ENCODE measurements at regions not wholly inside any gene's neighbourhood (a gene's known extent, or its start where the extent isn't known, plus 50 kb on each side); places are given as distances from the start of the nearest gene placed in this dataset.

GRCh38 chr4:162727766-162728165 lies 438.9 kb downstream of the NAF1 start:
- TF ChIP-seq, protein P1, sequence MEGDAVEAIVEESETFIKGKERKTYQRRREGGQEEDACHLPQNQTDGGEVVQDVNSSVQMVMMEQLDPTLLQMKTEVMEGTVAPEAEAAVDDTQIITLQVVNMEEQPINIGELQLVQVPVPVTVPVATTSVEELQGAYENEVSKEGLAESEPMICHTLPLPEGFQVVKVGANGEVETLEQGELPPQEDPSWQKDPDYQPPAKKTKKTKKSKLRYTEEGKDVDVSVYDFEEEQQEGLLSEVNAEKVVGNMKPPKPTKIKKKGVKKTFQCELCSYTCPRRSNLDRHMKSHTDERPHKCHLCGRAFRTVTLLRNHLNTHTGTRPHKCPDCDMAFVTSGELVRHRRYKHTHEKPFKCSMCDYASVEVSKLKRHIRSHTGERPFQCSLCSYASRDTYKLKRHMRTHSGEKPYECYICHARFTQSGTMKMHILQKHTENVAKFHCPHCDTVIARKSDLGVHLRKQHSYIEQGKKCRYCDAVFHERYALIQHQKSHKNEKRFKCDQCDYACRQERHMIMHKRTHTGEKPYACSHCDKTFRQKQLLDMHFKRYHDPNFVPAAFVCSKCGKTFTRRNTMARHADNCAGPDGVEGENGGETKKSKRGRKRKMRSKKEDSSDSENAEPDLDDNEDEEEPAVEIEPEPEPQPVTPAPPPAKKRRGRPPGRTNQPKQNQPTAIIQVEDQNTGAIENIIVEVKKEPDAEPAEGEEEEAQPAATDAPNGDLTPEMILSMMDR (IDR thresholded peaks at IDR 0.05; ENCODE audit: insufficient read depth, low read length): no peak
- TF ChIP-seq, protein P2, sequence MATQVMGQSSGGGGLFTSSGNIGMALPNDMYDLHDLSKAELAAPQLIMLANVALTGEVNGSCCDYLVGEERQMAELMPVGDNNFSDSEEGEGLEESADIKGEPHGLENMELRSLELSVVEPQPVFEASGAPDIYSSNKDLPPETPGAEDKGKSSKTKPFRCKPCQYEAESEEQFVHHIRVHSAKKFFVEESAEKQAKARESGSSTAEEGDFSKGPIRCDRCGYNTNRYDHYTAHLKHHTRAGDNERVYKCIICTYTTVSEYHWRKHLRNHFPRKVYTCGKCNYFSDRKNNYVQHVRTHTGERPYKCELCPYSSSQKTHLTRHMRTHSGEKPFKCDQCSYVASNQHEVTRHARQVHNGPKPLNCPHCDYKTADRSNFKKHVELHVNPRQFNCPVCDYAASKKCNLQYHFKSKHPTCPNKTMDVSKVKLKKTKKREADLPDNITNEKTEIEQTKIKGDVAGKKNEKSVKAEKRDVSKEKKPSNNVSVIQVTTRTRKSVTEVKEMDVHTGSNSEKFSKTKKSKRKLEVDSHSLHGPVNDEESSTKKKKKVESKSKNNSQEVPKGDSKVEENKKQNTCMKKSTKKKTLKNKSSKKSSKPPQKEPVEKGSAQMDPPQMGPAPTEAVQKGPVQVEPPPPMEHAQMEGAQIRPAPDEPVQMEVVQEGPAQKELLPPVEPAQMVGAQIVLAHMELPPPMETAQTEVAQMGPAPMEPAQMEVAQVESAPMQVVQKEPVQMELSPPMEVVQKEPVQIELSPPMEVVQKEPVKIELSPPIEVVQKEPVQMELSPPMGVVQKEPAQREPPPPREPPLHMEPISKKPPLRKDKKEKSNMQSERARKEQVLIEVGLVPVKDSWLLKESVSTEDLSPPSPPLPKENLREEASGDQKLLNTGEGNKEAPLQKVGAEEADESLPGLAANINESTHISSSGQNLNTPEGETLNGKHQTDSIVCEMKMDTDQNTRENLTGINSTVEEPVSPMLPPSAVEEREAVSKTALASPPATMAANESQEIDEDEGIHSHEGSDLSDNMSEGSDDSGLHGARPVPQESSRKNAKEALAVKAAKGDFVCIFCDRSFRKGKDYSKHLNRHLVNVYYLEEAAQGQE (IDR thresholded peaks at IDR 0.05; ENCODE audit: insufficient replicate concordance, low read depth): no peak

All from HL-60 (cell line).